Hepatocyte (in vitro differentiated cells): ENCODE measurements at regions not wholly inside any gene's neighbourhood (a gene's known extent, or its start where the extent isn't known, plus 50 kb on each side); places are given as distances from the start of the nearest gene placed in this dataset.

Experiments
- EZH2 ChIP-seq: fragments of 200-600 bp; sonication (generic); IDR thresholded peaks from 2 replicates; pipeline ENCODE4 v1.6.1; 2016; ENCODE audit warnings: antibody characterized with exemption, mild to moderate bottlenecking, borderline replicate concordance
- TF ChIP-seq, protein P1 (sequence below): fragments of 200-600 bp; sonication (generic); IDR thresholded peaks from 2 replicates; pipeline ENCODE4 v1.5.1; 2016; ENCODE audit warnings: antibody characterized with exemption, mild to moderate bottlenecking; ENCODE audit not compliant: poor library complexity

GRCh38 chr4:66178906-66179305 lies 508.6 kb upstream of the EPHA5 start:
- TF ChIP-seq, protein P1, sequence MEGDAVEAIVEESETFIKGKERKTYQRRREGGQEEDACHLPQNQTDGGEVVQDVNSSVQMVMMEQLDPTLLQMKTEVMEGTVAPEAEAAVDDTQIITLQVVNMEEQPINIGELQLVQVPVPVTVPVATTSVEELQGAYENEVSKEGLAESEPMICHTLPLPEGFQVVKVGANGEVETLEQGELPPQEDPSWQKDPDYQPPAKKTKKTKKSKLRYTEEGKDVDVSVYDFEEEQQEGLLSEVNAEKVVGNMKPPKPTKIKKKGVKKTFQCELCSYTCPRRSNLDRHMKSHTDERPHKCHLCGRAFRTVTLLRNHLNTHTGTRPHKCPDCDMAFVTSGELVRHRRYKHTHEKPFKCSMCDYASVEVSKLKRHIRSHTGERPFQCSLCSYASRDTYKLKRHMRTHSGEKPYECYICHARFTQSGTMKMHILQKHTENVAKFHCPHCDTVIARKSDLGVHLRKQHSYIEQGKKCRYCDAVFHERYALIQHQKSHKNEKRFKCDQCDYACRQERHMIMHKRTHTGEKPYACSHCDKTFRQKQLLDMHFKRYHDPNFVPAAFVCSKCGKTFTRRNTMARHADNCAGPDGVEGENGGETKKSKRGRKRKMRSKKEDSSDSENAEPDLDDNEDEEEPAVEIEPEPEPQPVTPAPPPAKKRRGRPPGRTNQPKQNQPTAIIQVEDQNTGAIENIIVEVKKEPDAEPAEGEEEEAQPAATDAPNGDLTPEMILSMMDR, result no peak
- no peak for TF ChIP-seq EZH2
